ENCODE measurements at regions not wholly inside any gene's neighbourhood (a gene's known extent, or its start where the extent isn't known, plus 50 kb on each side); places are given as distances from the start of the nearest gene placed in this dataset.

GRCh38 chr14:41986083-41986645, 379.5 kb downstream of the LRFN5 start:
- Histone ChIP-seq H2AFZ (ENCODE audit: low read length, unreplicated experiment) (no peak overlapping the region), H3K27me3 (ENCODE audit: insufficient read depth, low read length) (no peaks in the 10 kb centered on the region), H3K36me3 (ENCODE audit: insufficient read depth, low read length) (no peaks in the 10 kb centered on the region), H3K4me3 (ENCODE audit: low read depth, low read length) (no peak overlapping the region), H3K4me1 (ENCODE audit: control insufficient read depth, insufficient read depth, low read length, unreplicated experiment) (no peaks in the 10 kb centered on the region), H3K79me2 (ENCODE audit: control insufficient read depth, insufficient read depth, low read length, unreplicated experiment) (no peaks in the 10 kb centered on the region), H3K27ac (ENCODE audit: low read depth, low read length) (no peak overlapping the region)

- Histone ChIP-seq H3K4me1 (ENCODE audit: control insufficient read depth, insufficient read depth, low read length, unreplicated experiment) (no peaks in the 10 kb centered on the region), H3K4me3 (ENCODE audit: low read depth, low read length) (no peak overlapping the region), H3K27me3 (ENCODE audit: insufficient read depth, low read length) (no peaks in the 10 kb centered on the region), H3K27ac (ENCODE audit: low read depth, low read length) (no peak overlapping the region), H3K36me3 (ENCODE audit: insufficient read depth, low read length) (no peaks in the 10 kb centered on the region), H2AFZ (ENCODE audit: low read length, unreplicated experiment) (no peak overlapping the region), H3K79me2 (ENCODE audit: control insufficient read depth, insufficient read depth, low read length, unreplicated experiment) (no peaks in the 10 kb centered on the region)
Measured at GRCh38 chr14:41973178-41973577, 366.5 kb downstream of the LRFN5 start.

GRCh38 chr14:41972531-41972930, 365.9 kb downstream of the LRFN5 start:
- Histone ChIP-seq H3K27me3 (ENCODE audit: insufficient read depth, low read length) (no peaks in the 10 kb centered on the region), H2AFZ (ENCODE audit: low read length, unreplicated experiment) (no peak overlapping the region), H3K4me3 (ENCODE audit: low read depth, low read length) (no peak overlapping the region), H3K27ac (ENCODE audit: low read depth, low read length) (no peak overlapping the region), H3K36me3 (ENCODE audit: insufficient read depth, low read length) (no peaks in the 10 kb centered on the region), H3K4me1 (ENCODE audit: control insufficient read depth, insufficient read depth, low read length, unreplicated experiment) (no peaks in the 10 kb centered on the region), H3K79me2 (ENCODE audit: control insufficient read depth, insufficient read depth, low read length, unreplicated experiment) (no peaks in the 10 kb centered on the region)

- Histone ChIP-seq H3K27me3 (ENCODE audit: insufficient read depth, low read length) (no peaks in the 10 kb centered on the region), H3K79me2 (ENCODE audit: control insufficient read depth, insufficient read depth, low read length, unreplicated experiment) (no peaks in the 10 kb centered on the region), H3K27ac (ENCODE audit: low read depth, low read length) (no peak overlapping the region), H3K4me3 (ENCODE audit: low read depth, low read length) (no peak overlapping the region), H2AFZ (ENCODE audit: low read length, unreplicated experiment) (no peak overlapping the region), H3K36me3 (ENCODE audit: insufficient read depth, low read length) (no peaks in the 10 kb centered on the region), H3K4me1 (ENCODE audit: control insufficient read depth, insufficient read depth, low read length, unreplicated experiment) (no peaks in the 10 kb centered on the region)
Measured at GRCh38 chr14:41960281-41960680, 353.6 kb downstream of the LRFN5 start.

GRCh38 chr14:41957459-41957858, 350.8 kb downstream of the LRFN5 start:
- Histone ChIP-seq H3K27ac (ENCODE audit: low read depth, low read length) (no peak overlapping the region), H3K27me3 (ENCODE audit: insufficient read depth, low read length) (no peaks in the 10 kb centered on the region), H3K4me1 (ENCODE audit: control insufficient read depth, insufficient read depth, low read length, unreplicated experiment) (no peaks in the 10 kb centered on the region), H3K36me3 (ENCODE audit: insufficient read depth, low read length) (no peaks in the 10 kb centered on the region), H3K4me3 (ENCODE audit: low read depth, low read length) (no peak overlapping the region), H2AFZ (ENCODE audit: low read length, unreplicated experiment) (no peak overlapping the region), H3K79me2 (ENCODE audit: control insufficient read depth, insufficient read depth, low read length, unreplicated experiment) (no peaks in the 10 kb centered on the region)

Data from ACC112 (cell line).